ENCODE measurements at regions not wholly inside any gene's neighbourhood (a gene's known extent, or its start where the extent isn't known, plus 50 kb on each side); places are given as distances from the start of the nearest gene placed in this dataset.

DNA sequence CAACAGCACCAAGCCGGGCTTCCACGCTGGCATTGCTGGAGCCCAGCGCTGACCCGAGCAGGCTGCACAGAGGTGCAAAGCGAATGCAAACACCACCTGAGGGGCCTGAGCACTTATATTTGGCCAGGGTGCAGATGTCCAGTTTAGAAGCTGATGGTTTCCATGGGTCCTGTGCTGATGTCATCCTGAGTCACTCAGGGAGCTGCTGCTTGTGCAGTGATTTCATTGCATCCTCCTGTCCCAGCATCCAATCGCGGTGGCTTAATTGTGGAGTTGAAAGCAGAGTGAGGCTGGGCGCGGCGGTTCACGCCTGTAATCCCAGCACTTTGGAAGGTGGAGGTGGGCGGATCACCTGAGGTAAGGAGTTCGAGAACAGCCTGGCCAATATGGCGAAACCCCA is 410.2 kb upstream of the KLF6 start:
- TF ChIP-seq CTCF (IDR thresholded peaks at IDR 0.05; ENCODE audit: extremely low read depth, missing control alignments) = no peak
- no peak for DNase-seq (ENCODE audit: low spot score)

GRCh38 chr10:4194231-4194630 is 409.2 kb upstream of the KLF6 start:
- DNase-seq (ENCODE audit: low spot score) = no peak
- TF ChIP-seq CTCF (IDR thresholded peaks at IDR 0.05; ENCODE audit: extremely low read depth, missing control alignments) = no peak

DNA sequence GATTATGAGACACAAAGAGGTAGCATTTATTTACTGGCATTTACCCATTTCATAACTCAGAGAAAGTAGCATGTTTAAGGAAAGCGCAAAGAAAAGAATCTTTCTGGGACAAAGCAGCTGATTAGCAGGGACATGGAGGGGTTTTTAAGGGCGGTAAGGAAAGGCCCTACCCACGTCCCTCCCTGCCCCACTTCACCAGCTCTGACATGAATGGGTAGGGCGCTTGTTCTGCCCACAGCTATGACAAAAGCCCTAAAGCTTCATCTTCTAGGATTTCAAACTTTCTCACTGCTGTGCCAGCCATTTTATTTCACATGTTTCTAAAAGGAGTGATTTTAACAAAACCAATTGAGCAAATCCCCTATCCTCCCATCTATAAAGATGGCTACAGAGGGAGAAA is 406.9 kb upstream of the KLF6 start:
- TF ChIP-seq CTCF (IDR thresholded peaks at IDR 0.05; ENCODE audit: extremely low read depth, missing control alignments) = no peak
- DNase-seq (ENCODE audit: low spot score) = no peak

DNA sequence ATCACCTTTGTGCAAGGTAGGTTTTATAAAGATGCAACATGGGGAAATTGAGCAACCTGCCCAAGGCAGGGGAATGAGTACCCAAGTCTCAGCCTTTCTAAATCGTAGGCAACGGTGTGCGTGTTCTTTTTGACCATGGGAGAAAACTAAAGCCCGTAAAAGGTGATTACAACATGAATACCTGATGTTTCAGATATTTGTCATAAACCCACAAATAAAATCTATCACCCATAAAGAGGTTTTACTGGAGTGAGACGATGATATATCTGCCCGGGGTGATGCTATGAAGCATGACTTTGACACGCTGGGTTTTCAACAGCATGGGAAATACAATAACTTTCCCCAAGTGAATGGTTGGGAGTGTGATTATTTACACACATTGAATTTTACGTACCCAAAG is 406.3 kb upstream of the KLF6 start:
- no peak for DNase-seq (ENCODE audit: low spot score)
- no peak for TF ChIP-seq CTCF (IDR thresholded peaks at IDR 0.05; ENCODE audit: extremely low read depth, missing control alignments)

GRCh38 chr10:4190876-4191275 is 405.9 kb upstream of the KLF6 start:
- TF ChIP-seq CTCF (IDR thresholded peaks at IDR 0.05; ENCODE audit: extremely low read depth, missing control alignments) = no peak
- DNase-seq (ENCODE audit: low spot score) = no peak

- TF ChIP-seq CTCF (IDR thresholded peaks at IDR 0.05; ENCODE audit: extremely low read depth, missing control alignments) = no peak
- DNase-seq (ENCODE audit: low spot score) = no peak
These were observed 404.3 kb upstream of the KLF6 start for GRCh38 chr10:4189281-4189680.

- TF ChIP-seq CTCF (IDR thresholded peaks at IDR 0.05; ENCODE audit: extremely low read depth, missing control alignments) = no peak
- DNase-seq (ENCODE audit: low spot score) = no peak
These were observed 403.4 kb upstream of the KLF6 start for GRCh38 chr10:4188406-4188805.

Measured in GM20000 (cell line).